Esophagus mucosa (tissue), 1 donor: ENCODE measurements at regions not wholly inside any gene's neighbourhood (a gene's known extent, or its start where the extent isn't known, plus 50 kb on each side); places are given as distances from the start of the nearest gene placed in this dataset.

Experiments used
- ATAC-seq: fragments of 200-7000 bp; cut with Tn5 transposase; one replicate; pipeline ENCODE4 v1.9.1; 2020
- donor health status: DM: yes; HTN: yes; CAD: no.

- ATAC-seq, result no peak
Measured at GRCh38 chr3:66692766-66693150, 191.9 kb upstream of the LRIG1 start.

- ATAC-seq, result no peak
Measured at GRCh38 chr3:66693461-66694031, 192.7 kb upstream of the LRIG1 start.

GRCh38 chr3:66702126-66702525, 201.3 kb upstream of the LRIG1 start:
- ATAC-seq, result no peak

GRCh38 chr3:66703501-66703900, 202.7 kb upstream of the LRIG1 start:
- no peak for ATAC-seq

GRCh38 chr3:66705076-66705475, 204.3 kb upstream of the LRIG1 start:
- no peak for ATAC-seq

GRCh38 chr3:66706890-66707289, 206.1 kb upstream of the LRIG1 start:
- ATAC-seq, result no peak

GRCh38 chr3:66709532-66709931, 208.7 kb upstream of the LRIG1 start:
- peak; percentile 32 for ATAC-seq

- peak; percentile 41 for ATAC-seq
Measured at GRCh38 chr3:66712210-66712609, 211.4 kb upstream of the LRIG1 start.

- no peak for ATAC-seq
Measured at GRCh38 chr3:66713921-66714320, 213.1 kb upstream of the LRIG1 start.

- no peak for ATAC-seq
Measured at GRCh38 chr3:66715806-66716205, 215.0 kb upstream of the LRIG1 start.

- no peak for ATAC-seq
Measured at GRCh38 chr3:66717806-66718205, 217.0 kb upstream of the LRIG1 start.

GRCh38 chr3:66719796-66720356, 219.1 kb upstream of the LRIG1 start:
- no peak for ATAC-seq

- ATAC-seq, result no peak
Measured at GRCh38 chr3:66720508-66720907, 219.7 kb upstream of the LRIG1 start.

GRCh38 chr3:66722675-66723074, 221.9 kb upstream of the LRIG1 start:
- ATAC-seq, result no peak

- no peak for ATAC-seq
Measured at GRCh38 chr3:66723231-66723630, 222.4 kb upstream of the LRIG1 start.

GRCh38 chr3:66729687-66730393, 229.0 kb upstream of the LRIG1 start:
- no peak for ATAC-seq

- no peak for ATAC-seq
Measured at GRCh38 chr3:66738625-66739365, 238.0 kb upstream of the LRIG1 start.

- ATAC-seq, result peak; percentile 78
Measured at GRCh38 chr3:66740260-66740659, 239.4 kb upstream of the LRIG1 start.

- ATAC-seq, result no peak
Measured at GRCh38 chr3:66744521-66744920, 243.7 kb upstream of the LRIG1 start.

GRCh38 chr3:66744986-66745385, 244.2 kb upstream of the LRIG1 start:
- ATAC-seq, result no peak

GRCh38 chr3:66747261-66747660, 246.4 kb upstream of the LRIG1 start:
- no peak for ATAC-seq

- ATAC-seq, result no peak
Measured at GRCh38 chr3:66747696-66748095, 246.9 kb upstream of the LRIG1 start.

GRCh38 chr3:66748175-66748876, 247.5 kb upstream of the LRIG1 start:
- ATAC-seq, result no peak
